ENCODE measurements at regions not wholly inside any gene's neighbourhood (a gene's known extent, or its start where the extent isn't known, plus 50 kb on each side); places are given as distances from the start of the nearest gene placed in this dataset.

- Histone ChIP-seq H3K36me3 (ENCODE audit: control insufficient read depth, insufficient read depth, low read length) (no peaks in the 10 kb centered on the region), H3K27me3 (ENCODE audit: control insufficient read depth, insufficient read depth, low read length) (no peaks in the 10 kb centered on the region), H3K4me3 (ENCODE audit: low read depth, low read length) (no peak overlapping the region)
- no peak for DNase-seq (ENCODE audit: low read depth)
- ChIA-PET POLR2A (no interaction called here), CTCF (no interaction called here)
- TF ChIP-seq CTCF (IDR thresholded peaks at IDR 0.05; ENCODE audit: insufficient read depth, low read depth, low read length) = no peak
Observed at GRCh38 chr4:156642161-156642560, 329.4 kb downstream of the PDGFC start.

GRCh38 chr4:156638925-156639605 is 332.5 kb downstream of the PDGFC start:
- no peak for DNase-seq (ENCODE audit: low read depth)
- no peak for TF ChIP-seq CTCF (IDR thresholded peaks at IDR 0.05; ENCODE audit: insufficient read depth, low read depth, low read length)

GRCh38 chr4:156638334-156638733 is 333.3 kb downstream of the PDGFC start:
- TF ChIP-seq CTCF (IDR thresholded peaks at IDR 0.05; ENCODE audit: insufficient read depth, low read depth, low read length) = no peak
- Histone ChIP-seq H3K36me3 (ENCODE audit: control insufficient read depth, insufficient read depth, low read length) (no peaks in the 10 kb centered on the region), H3K27me3 (ENCODE audit: control insufficient read depth, insufficient read depth, low read length) (no peaks in the 10 kb centered on the region), H3K4me3 (ENCODE audit: low read depth, low read length) (no peak overlapping the region)
- ChIA-PET POLR2A (no interaction called here), CTCF (no interaction called here)
- no peak for DNase-seq (ENCODE audit: low read depth)

More at GRCh38 chr4:156638925-156639605, 332.5 kb downstream of the PDGFC start:
- Histone ChIP-seq H3K4me3 (ENCODE audit: low read depth, low read length) (no peak overlapping the region), H3K36me3 (ENCODE audit: control insufficient read depth, insufficient read depth, low read length) (no peaks in the 10 kb centered on the region), H3K27me3 (ENCODE audit: control insufficient read depth, insufficient read depth, low read length) (no peaks in the 10 kb centered on the region)
- CTCF ChIA-PET = no interaction called here
- POLR2A ChIA-PET = no interaction called here

GRCh38 chr4:156636381-156636780 is 335.2 kb downstream of the PDGFC start:
- ChIA-PET POLR2A (no interaction called here), CTCF (interaction anchor here (0.6 kb wide), 1 partner anchor 127 kb away, joined by 4 read pairs; no protein-coding TSS in a partner anchor)
- no peak for TF ChIP-seq CTCF (IDR thresholded peaks at IDR 0.05; ENCODE audit: insufficient read depth, low read depth, low read length)
- H3K27me3 ChIP-seq (ENCODE audit: control insufficient read depth, insufficient read depth, low read length) = no peaks in the 10 kb centered on the region
- no peak overlapping the region for H3K4me3 ChIP-seq (ENCODE audit: low read depth, low read length)
- DNase-seq (ENCODE audit: low read depth) = no peak
- H3K36me3 ChIP-seq (ENCODE audit: control insufficient read depth, insufficient read depth, low read length) = no peaks in the 10 kb centered on the region

GRCh38 chr4:156635051-156635450 is 336.5 kb downstream of the PDGFC start:
- CTCF ChIA-PET = interaction anchor here (0.6 kb wide), 1 partner anchor 9 kb away, joined by 3 read pairs; no protein-coding TSS in a partner anchor
- no peaks in the 10 kb centered on the region for H3K27me3 ChIP-seq (ENCODE audit: control insufficient read depth, insufficient read depth, low read length)
- POLR2A ChIA-PET = no interaction called here
- H3K4me3 ChIP-seq (ENCODE audit: low read depth, low read length) = no peak overlapping the region
- no peak for TF ChIP-seq CTCF (IDR thresholded peaks at IDR 0.05; ENCODE audit: insufficient read depth, low read depth, low read length)
- H3K36me3 ChIP-seq (ENCODE audit: control insufficient read depth, insufficient read depth, low read length) = no peaks in the 10 kb centered on the region
- no peak for DNase-seq (ENCODE audit: low read depth)

Data from BJ (cell line).